ENCODE measurements at regions not wholly inside any gene's neighbourhood (a gene's known extent, or its start where the extent isn't known, plus 50 kb on each side); places are given as distances from the start of the nearest gene placed in this dataset.
A peak's percentile ranks its signal among the peaks of the same experiment; 100 is the strongest.
"Not testable (repeated sequence)": the region's sequence is repeated elsewhere in the genome, so short reads cannot be mapped to it uniquely, and the experiment has no call there.

GRCh38 chr4:99763635-99764101 is 53.0 kb upstream of the DAPP1 start:
- peak; percentile 17 for DNase-seq

DNA sequence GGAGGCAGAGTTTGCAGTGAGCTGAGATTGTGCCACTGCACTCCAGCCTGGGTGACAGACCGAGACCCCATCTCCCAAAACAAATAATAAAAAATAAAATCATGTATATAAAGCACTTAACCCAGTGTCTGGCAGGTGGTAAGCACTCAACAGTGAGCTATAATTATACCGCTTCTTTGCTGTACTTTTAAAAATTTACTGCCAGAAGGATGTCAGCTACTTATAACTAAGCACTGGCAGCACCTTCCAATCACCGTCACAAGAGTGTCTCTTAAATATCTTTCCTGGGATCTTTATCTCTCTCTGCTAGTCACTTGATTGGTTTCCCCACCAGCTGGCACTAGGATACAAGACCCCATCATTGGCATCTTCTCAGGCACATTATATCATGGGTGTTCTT is 53.9 kb upstream of the DAPP1 start:
- peak; percentile 44 for DNase-seq

DNA sequence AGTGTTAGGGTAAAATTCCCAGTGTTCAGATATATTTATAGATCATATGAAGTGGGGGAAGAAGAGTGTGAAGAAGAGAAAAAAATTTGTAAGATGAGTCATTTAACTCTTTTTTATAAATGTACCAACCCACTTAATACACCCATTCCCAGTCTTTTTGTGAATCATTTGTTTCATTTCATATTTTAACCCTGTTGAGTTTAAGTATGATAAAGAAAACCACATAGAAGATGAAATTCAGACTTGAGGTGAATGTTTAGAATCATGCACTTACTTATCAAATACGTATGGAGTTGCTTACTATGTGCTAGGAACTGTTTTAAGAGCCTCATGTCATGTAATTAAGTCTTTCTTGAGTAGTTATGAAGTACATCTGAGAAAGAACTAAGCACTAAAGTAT is 56.6 kb upstream of the DAPP1 start:
- no peak for DNase-seq

DNA sequence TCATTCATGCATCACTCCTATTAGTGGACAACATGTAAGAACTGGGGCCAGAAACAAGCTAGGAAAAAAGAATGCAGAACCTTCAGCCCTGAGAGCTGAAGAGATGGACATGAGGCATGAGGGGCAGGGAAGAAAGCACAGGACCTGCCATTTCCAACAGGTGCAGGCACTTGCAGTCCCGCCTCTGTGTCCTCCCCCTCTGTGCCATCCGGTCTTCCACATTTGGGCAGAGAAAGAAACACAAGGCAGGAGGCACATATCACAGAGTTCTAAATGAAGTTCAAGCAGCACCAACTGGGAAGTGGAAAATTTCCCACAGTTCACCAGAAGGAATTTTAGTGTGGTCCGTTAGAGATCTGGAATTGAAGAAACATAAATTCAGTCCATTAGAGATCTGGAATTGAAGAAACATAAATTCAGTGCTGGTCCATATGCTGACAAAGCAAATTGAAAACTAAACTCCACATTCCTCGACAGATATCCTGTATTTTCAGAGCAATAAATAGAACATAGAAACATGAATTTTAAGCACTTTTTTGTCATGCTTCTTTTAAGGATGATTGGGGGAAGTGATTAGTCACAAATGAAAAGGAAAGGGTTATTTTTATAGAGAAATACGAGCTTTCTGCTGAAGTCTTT is 57.2 kb upstream of the DAPP1 start:
- no peak for DNase-seq

DNA sequence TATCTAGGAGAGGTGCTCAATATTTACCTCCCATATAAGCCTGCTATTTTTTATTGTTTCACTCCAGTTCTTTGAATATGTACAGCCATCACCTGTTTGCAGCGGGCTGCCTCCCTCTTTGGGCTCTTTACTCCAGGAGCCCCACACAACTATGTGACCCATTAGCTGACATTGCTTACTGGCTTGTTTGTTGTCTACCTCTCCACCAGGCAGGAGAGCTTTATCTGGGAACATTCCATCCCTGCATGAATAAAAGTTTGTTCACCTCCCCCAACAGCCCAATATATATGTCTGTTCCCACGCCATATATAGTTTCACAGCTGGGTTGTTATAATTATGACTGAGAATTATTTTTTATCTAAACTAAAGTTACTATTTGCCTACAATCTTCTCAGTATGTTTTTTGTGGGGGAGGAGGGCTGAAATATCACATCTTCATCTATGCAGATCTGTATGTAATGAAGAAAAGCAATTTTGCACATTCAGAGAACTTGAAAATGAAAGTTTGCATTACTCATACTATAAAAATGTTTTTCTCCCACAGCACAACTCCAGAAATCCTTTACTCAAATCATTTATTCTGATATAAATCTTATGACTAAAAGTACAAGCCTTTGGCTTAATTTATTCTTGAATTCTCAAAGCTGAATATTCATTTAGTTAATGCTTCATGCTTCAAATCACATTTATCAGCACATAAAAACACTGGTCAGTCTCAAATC is 61.2 kb upstream of the DAPP1 start:
- peak; percentile 54 for DNase-seq

DNA sequence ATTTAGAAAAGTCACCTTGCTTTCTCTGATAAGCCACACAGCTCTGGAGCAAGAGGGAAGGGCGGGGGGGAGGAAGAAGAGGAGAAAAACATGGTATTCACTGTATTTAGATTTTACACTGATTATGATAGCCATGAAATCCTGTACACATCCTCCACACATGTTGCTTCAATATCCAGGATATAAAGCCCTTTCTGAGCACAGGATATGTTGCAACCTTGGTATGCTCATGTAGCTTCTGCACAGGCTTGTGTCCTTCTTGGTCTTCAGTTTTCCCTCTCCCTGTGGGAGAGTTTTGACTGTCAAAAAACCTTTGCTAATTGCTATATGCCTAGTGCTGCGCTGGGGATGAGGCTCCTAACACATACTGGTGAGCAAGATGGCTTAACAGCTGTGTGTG is 61.9 kb upstream of the DAPP1 start:
- no peak for DNase-seq

DNA sequence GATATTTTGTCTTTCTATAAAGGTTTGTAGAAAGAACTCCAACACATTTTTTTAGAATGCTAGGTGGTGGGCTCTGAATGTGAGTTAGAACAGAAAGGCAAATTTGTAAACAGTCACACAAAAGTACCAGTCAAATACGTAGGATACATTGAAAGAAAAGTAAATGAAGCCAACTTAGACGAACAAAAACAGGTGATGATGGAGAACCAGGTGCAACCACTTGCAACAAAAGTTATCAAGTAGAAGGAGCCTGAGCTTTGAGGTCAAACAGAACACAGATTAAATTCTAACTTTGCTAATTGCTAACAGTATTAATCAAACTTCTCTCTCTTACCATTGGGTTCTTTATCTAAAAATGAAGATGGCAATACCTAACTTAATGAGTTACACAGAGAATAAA is 62.7 kb upstream of the DAPP1 start:
- DNase-seq, result peak; percentile 43

- DNase-seq, result no peak
These were observed 66.9 kb upstream of the DAPP1 start for GRCh38 chr4:99749445-99750391.

DNA sequence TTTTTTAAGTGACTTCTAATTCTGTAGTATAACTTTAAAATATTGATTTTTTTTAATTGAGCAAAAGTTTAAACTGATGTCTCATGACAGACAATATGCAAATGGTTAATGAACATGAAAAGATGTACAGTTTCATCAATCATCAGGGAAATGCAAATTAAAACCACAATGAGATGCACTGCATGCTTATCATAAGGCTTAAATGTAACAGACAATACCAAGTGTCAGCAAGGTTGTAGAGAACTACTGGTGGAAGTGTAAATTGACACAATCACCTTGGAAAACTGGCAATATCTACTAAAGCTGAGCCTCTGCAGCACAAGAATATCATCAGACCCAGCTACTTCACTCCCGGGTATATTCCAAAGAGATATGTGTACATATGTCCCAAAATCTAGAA is 70.2 kb upstream of the DAPP1 start:
- DNase-seq, result no peak

GRCh38 chr4:99736846-99737245 is 79.2 kb upstream of the C4orf54 start:
- DNase-seq, result no peak

GRCh38 chr4:99735822-99736221 is 78.2 kb upstream of the C4orf54 start:
- no peak for DNase-seq

- no peak for DNase-seq
These were observed 77.1 kb upstream of the C4orf54 start for GRCh38 chr4:99734583-99735322.

DNA sequence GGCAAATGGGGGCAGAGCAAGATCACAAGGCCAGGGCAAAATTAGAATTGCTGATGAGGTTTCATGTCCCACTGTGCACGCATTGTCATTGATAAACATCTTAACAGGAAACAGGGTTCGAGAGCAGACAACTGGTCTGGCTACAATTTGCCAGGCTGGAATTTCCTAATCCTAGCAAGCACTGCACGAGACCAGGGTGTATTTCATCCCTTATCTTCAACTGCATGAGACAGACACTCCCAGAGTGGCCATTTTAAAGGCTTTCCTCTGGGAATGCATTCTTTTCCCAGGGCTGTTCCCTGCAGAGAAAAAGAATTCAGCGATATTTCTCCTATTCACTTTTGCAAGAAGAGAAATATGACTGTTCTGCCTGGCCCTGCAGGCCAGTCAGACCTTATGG is 75.8 kb upstream of the C4orf54 start:
- not testable (repeated sequence) for DNase-seq

DNA sequence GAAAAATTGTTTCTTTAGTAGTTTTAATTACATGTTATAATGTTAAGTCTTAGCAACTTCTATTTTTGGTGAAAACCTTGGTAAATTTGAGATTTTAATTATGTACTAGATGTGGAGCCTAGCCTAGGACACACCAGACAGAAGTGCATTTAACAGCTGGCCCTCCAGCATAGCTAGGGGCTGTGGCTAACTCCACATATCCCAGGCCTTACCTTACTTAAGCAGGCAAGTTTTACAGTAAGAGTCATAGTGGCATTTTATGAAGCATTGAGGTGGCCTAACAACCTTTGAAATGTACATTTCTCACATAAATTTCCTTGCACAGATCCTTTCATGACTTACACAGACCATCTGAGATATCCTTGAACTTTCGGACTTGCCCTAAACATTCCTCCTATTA is 71.6 kb upstream of the C4orf54 start:
- DNase-seq, result no peak

- DNase-seq, result peak; percentile 1
These were observed 66.4 kb upstream of the C4orf54 start for GRCh38 chr4:99724067-99724466.

DNA sequence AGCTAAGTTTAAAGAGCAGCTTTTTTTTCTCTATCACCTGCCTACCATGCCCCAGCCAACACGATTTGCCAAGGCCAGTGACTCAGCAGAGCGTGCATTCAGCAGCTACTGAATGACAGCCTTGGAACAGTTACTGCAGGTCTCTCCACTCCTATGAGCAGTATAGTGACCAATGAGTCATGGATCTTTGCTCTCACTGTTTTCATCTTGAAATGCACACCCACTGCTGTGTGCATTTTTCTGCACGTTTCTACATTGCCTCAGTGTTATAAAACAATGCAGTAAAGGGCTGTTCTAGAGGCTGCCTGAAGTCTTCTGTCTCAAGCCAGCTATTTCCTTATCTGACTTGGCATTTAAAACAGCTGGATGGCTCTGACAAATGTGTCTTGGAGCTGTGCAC is 66.0 kb upstream of the C4orf54 start:
- no peak for DNase-seq

GRCh38 chr4:99722725-99723124 is 65.1 kb upstream of the C4orf54 start:
- no peak for DNase-seq

GRCh38 chr4:99722006-99722405 is 64.4 kb upstream of the C4orf54 start:
- no peak for DNase-seq

DNA sequence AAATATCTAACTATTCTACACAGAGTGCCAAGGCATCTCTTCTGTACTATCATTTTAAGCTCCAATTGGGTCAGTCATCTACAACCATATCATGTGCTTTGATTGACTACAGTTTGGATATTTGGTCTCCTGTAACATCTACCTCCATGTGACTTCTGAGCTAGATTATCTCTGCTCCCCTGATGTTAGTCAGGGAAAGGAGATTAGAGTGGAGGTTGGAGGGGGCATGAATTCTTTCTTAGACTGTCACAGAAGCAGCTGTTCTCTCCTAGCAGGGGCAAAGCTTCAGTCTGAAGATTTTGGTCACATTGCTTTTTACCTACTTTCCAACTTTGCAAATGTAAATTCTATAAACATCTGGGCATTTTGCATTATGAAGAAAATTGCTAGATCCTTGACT is 62.6 kb upstream of the C4orf54 start:
- no peak for DNase-seq

GRCh38 chr4:99716996-99717395 is 59.4 kb upstream of the C4orf54 start:
- no peak for DNase-seq

DNA sequence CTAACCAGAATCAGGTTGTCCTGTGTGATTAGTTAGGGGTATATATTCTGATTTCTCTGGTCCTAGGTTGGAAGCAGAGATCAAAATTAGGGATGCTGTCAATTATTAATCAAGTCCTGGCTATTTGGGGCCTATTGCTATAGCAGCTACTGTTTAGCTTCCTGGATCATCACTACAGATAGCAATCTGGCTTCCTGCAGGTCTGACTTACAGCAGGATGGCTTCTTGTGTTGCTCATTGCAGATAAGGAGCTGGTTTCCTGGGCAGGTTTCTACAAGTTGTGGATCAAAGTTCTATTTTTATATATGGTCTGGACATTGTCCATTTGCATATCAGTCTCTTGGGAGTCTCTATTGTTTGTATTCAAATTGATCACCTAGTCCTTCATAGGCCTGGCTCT is 57.7 kb upstream of the C4orf54 start:
- DNase-seq, result no peak

DNA sequence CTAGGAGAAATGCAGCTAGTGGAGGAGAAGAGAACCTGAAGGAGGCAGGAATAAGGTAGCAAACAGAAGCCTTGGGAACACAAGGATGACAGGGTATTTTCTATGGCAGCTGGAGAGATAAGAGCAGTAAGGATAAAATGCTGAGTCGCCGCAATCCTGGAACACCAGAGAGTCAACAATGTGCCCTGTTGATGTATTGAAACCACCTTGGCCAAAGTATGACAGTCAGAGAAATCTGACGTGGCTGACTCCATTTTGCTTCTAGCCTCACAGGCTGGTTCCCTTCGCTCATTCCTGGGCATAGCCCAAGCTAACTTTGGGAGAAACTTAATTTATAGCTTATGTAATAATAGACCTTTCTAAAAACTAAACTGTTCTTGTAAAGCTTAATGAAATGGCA is 56.6 kb upstream of the C4orf54 start:
- no peak for DNase-seq

DNA sequence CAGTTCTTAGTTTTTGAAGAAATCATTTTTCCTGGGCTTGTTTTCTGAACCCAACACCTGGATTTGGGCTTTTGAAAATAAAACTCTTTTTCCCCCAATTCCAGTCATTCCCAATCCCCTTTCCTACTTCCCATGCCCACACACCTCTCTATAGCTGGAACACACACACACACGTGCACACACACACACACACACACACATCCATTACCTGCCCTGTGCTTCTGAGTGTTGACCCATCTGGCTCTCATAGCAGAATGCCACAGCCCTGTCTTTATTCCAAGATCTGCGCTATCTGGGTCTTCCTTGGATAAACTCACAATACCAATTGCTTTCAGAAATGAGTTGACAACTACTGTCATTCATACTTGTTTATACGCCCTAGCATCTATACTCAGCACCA is 54.9 kb upstream of the C4orf54 start:
- DNase-seq, result no peak
